K562 (cell line): ENCODE measurements at regions not wholly inside any gene's neighbourhood (a gene's known extent, or its start where the extent isn't known, plus 50 kb on each side); places are given as distances from the start of the nearest gene placed in this dataset.

Experiments used
- ATAC-seq: fragments of 200-7000 bp; cut with Tn5 transposase; 3 replicates; pipeline ENCODE4 v1.9.1; 2020; ENCODE audit warnings: moderate library complexity
- BruUV-seq: library from RNA; stranded (reverse); fragments of 400-500 nt; replicated peaks from 2 replicates; lab custom pipeline; 2021; lab: Mats Ljungman, UMichigan
- CTCF ChIA-PET: fragments of 300-600 bp; formaldehyde crosslinking; extraction: SDS; loops from one replicate; lab custom pipeline; 2021; ENCODE audit warnings: low intra/inter-chr PET ratio; lab: Yijun Ruan, JAX
- POLR2A ChIA-PET: fragments of 300-600, 350-650 bp; sonication (Branson Sonifier 250); formaldehyde crosslinking; extraction: SDS; loops from one replicate; lab custom pipeline; 2021; ENCODE audit warnings: antibody characterized with exemption, inconsistent platforms; lab: Yijun Ruan, JAX
- DNase-seq, 4 experiments: peaks; one replicate each; pipeline versions ENCODE4 v3.0.0 to v3.0.0-alpha.2; 2011 to 2018; ENCODE audit warnings: low spot score in 3 of 4, mixed read lengths in 3 of 4; ENCODE audit errors: extremely low read depth in 1 of 4
- FAIRE-seq: peaks from 2 replicates; lab custom pipeline; 2011; peaks lifted over from hg19 to GRCh38; lab: Jason Lieb, UNC
- H2AFZ ChIP-seq: 2 replicates; pipeline ENCODE4 v1.6.0; 2011; ENCODE audit warnings: low read depth, low read length, control low read depth, inconsistent platforms
- H3K27ac ChIP-seq: fragments of 200-600 bp; 3 replicates; pipeline ENCODE4 v1.8.0; 2011; ENCODE audit warnings: low read depth, mild to moderate bottlenecking, control low read depth, inconsistent platforms, low read length, moderate library complexity, mixed read lengths; ENCODE audit errors: extremely low read depth
- H3K27me3 ChIP-seq, 2 experiments: fragments of 300-600 bp in 1 of 2; 2 replicates in 1 of 2; 3 replicates in 1 of 2; pipeline versions ENCODE4 v1.6.0 to v1.8.0; 2011; ENCODE audit warnings: inconsistent platforms in 2 of 2, low read length in 2 of 2, mild to moderate bottlenecking in 1 of 2, mixed read lengths in 1 of 2, moderate library complexity in 1 of 2; ENCODE audit not compliant: control insufficient read depth in 2 of 2, insufficient read depth in 2 of 2
- H3K36me3 ChIP-seq: fragments of 300-600 bp; 3 replicates; pipeline ENCODE4 v1.8.0; 2011; ENCODE audit warnings: mild to moderate bottlenecking, low read length, inconsistent platforms; ENCODE audit not compliant: control insufficient read depth, insufficient read depth
- H3K4me1 ChIP-seq, 2 experiments: fragments of 200-600 bp in 1 of 2; replicated peaks in 1 of 2; 2 replicates in 1 of 2; 3 replicates in 1 of 2; pipeline versions ENCODE4 v1.5.1 to v1.8.0; 2011; ENCODE audit warnings: inconsistent platforms in 2 of 2, low read length in 2 of 2, mild to moderate bottlenecking in 1 of 2, mixed read lengths in 1 of 2, moderate library complexity in 1 of 2; ENCODE audit not compliant: control insufficient read depth in 2 of 2, insufficient read depth in 2 of 2
- H3K4me2 ChIP-seq: 2 replicates; pipeline ENCODE4 v1.6.1; 2011; ENCODE audit warnings: low read length, control low read depth, inconsistent platforms, mixed read lengths; ENCODE audit not compliant: insufficient read depth
- H3K4me3 ChIP-seq: fragments of 200-600 bp; sonication (generic), shearing (Covaris generic); 2 replicates; pipeline ENCODE4 v1.5.1; 2016; ENCODE audit warnings: control low read depth, inconsistent platforms
- H3K79me2 ChIP-seq: fragments of 200-600 bp; 3 replicates; pipeline ENCODE4 v1.8.0; 2011; ENCODE audit warnings: low read length, inconsistent platforms; ENCODE audit not compliant: control insufficient read depth, insufficient read depth
- H3K9ac ChIP-seq, 2 experiments: 2 replicates each; pipeline versions ENCODE4 v1.6.0 to v1.6.1; 2011; ENCODE audit warnings: low read depth in 2 of 2, low read length in 2 of 2, control low read depth in 1 of 2, inconsistent platforms in 1 of 2, mild to moderate bottlenecking in 1 of 2, mixed read lengths in 1 of 2; ENCODE audit not compliant: insufficient read depth in 1 of 2
- H3K9me1 ChIP-seq: one replicate; pipeline ENCODE4 v1.6.0; 2011; ENCODE audit warnings: inconsistent platforms, mild to moderate bottlenecking, low read length, moderate library complexity; ENCODE audit not compliant: control insufficient read depth, insufficient read depth
- H3K9me3 ChIP-seq: replicated peaks from 2 replicates; pipeline ENCODE4 v1.5.1; 2011; ENCODE audit warnings: low read depth, low read length, inconsistent platforms; ENCODE audit not compliant: control insufficient read depth, insufficient read depth
- H4K20me1 ChIP-seq: replicated peaks from 2 replicates; pipeline ENCODE4 v1.6.1; 2011; ENCODE audit warnings: low read length, inconsistent platforms, mixed read lengths; ENCODE audit not compliant: control insufficient read depth, insufficient read depth
- CHCHD3 ChIP-seq: fragments of 250-450 bp; sonication (Bioruptor Pico); IDR thresholded peaks from 2 replicates; pipeline ENCODE4 v2.1.2; 2022; ENCODE audit warnings: mild to moderate bottlenecking
- DNMT1 ChIP-seq: fragments of 450-650 bp; IDR thresholded peaks from 2 replicates; pipeline ENCODE4 v1.6.1; 2016; ENCODE audit warnings: antibody characterized with exemption, mild to moderate bottlenecking
- RBM25 ChIP-seq: fragments of 200-400 bp; formaldehyde crosslinking; IDR thresholded peaks from 2 replicates; pipeline ENCODE4 v1.6.1; 2018; ENCODE audit warnings: low read length, low read depth, moderate library complexity; ENCODE audit not compliant: severe bottlenecking
- SMARCE1 ChIP-seq: fragments of 450-650 bp; IDR thresholded peaks from 2 replicates; pipeline ENCODE4 v1.7.1; 2016; ENCODE audit warnings: mild to moderate bottlenecking
- TGIF2 ChIP-seq: sonication (generic); formaldehyde crosslinking; IDR thresholded peaks from 2 replicates; pipeline ENCODE4 v1.8.1; 2022; ENCODE audit warnings: mild to moderate bottlenecking, missing genetic modification reagents, moderate library complexity
- ZBTB1 ChIP-seq: sonication (generic); formaldehyde crosslinking; IDR thresholded peaks from 2 replicates; pipeline ENCODE4 v1.8.1; 2023; ENCODE audit warnings: missing genetic modification reagents, low read depth, mild to moderate bottlenecking, borderline replicate concordance
- in situ Hi-C: fragments of 300-500 bp; cut with MboI; formaldehyde crosslinking; loops from 4 replicates; pipeline ENCODE4 v1.15.0; 2018; ENCODE audit warnings: inconsistent platforms, mixed read lengths
- intact Hi-C: fragments of 100-400 bp; cut with micrococcal nuclease; formaldehyde crosslinking; loops from 2 replicates; pipeline ENCODE4 v1.14.2; 2022
- TF ChIP-seq, protein P1 (sequence below): fragments of 250-450 bp; sonication (Bioruptor Pico); IDR thresholded peaks from 2 replicates; pipeline ENCODE4 v1.8.0; 2021; ENCODE audit warnings: mild to moderate bottlenecking, moderate library complexity
- TF ChIP-seq, protein P2 (sequence below): sonication (generic); formaldehyde crosslinking; IDR thresholded peaks from 2 replicates; pipeline ENCODE4 v1.8.0; 2023; ENCODE audit warnings: mild to moderate bottlenecking, missing genetic modification reagents
- TF ChIP-seq, protein P3 (sequence below): sonication (generic); formaldehyde crosslinking; IDR thresholded peaks from 2 replicates; pipeline ENCODE4 v1.8.0; 2023; ENCODE audit warnings: mild to moderate bottlenecking, missing genetic modification reagents
- TF ChIP-seq, protein P4 (sequence below): IDR thresholded peaks from 2 replicates; pipeline ENCODE4 v1.6.1; 2014; ENCODE audit warnings: antibody characterized with exemption
- TF ChIP-seq, protein P5 (sequence below): fragments of 250-450 bp; sonication (Bioruptor Pico); IDR thresholded peaks from 2 replicates; pipeline ENCODE4 v1.5.0; 2022; ENCODE audit warnings: mild to moderate bottlenecking

DNA sequence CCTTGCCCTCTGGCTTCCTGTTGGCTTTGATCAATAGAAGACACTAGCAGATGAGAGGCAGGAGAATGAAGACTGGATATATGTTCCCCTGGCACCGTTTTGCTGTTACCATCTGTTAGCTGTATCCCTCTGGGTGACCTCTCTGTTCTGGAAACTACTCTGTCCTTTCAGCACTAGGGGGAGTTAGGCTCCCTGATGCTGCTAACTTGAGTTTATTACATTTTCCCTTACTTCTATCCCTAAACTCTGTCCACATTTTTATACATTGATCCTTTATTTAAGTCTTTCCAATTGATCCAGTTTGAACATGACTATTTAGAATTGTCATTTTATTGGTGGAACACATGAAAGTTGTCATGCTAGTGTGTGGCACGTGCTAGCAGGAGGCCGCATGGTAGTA is 1014.3 kb upstream of the CDH2 start (continued):
- TF ChIP-seq, protein P1, sequence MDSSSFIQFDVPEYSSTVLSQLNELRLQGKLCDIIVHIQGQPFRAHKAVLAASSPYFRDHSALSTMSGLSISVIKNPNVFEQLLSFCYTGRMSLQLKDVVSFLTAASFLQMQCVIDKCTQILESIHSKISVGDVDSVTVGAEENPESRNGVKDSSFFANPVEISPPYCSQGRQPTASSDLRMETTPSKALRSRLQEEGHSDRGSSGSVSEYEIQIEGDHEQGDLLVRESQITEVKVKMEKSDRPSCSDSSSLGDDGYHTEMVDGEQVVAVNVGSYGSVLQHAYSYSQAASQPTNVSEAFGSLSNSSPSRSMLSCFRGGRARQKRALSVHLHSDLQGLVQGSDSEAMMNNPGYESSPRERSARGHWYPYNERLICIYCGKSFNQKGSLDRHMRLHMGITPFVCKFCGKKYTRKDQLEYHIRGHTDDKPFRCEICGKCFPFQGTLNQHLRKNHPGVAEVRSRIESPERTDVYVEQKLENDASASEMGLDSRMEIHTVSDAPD (CRISPR knock-in tag), result no peak
- no peak for TF ChIP-seq CHCHD3 (CRISPR knock-in tag)
- TF ChIP-seq, all 486 proteins: peak for 0

DNA sequence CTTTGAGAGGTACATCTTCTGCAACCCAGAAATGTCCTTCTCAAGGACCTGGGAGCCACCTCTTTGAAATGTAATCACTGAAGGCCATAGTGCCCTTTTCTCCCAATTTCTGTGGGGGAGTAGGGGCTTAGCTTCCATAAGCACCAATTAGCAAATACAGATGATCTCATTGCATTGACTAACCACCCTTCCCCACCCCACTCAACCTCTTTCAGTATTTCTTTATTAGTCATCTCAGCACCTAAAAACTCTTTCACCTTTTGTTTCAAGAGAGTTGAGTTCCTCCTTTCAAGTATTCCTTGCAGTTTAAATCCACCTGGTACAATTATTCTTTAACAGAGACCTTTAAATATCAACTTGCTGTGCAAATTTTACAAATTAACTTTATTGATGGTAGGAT is 1011.8 kb upstream of the CDH2 start:
- no peak overlapping the region for H3K4me2 ChIP-seq
- in situ Hi-C loops (no loop called here), intact Hi-C loops (no loop called here)
- BruUV-seq, result no TSS peak
- no peak overlapping the region for H3K9ac ChIP-seq
- FAIRE-seq (no peak), ATAC-seq (no peak), DNase-seq (no peak)
- ChIA-PET POLR2A (no interaction called here), CTCF (no interaction called here)
- H3K27ac ChIP-seq, result no peak overlapping the region
- no peaks in the 10 kb centered on the region for H4K20me1 ChIP-seq
- H3K27me3 ChIP-seq, result no peaks in the 10 kb centered on the region
- H3K9me3 ChIP-seq, result no peaks in the 10 kb centered on the region
- no peaks in the 10 kb centered on the region for H3K4me1 ChIP-seq
- H3K4me3 ChIP-seq, result no peak overlapping the region
- no peaks in the 10 kb centered on the region for H3K9me1 ChIP-seq
- H3K79me2 ChIP-seq, result no peaks in the 10 kb centered on the region
- H2AFZ ChIP-seq, result no peak overlapping the region
- H3K36me3 ChIP-seq, result no peaks in the 10 kb centered on the region
- TF ChIP-seq, protein P2, sequence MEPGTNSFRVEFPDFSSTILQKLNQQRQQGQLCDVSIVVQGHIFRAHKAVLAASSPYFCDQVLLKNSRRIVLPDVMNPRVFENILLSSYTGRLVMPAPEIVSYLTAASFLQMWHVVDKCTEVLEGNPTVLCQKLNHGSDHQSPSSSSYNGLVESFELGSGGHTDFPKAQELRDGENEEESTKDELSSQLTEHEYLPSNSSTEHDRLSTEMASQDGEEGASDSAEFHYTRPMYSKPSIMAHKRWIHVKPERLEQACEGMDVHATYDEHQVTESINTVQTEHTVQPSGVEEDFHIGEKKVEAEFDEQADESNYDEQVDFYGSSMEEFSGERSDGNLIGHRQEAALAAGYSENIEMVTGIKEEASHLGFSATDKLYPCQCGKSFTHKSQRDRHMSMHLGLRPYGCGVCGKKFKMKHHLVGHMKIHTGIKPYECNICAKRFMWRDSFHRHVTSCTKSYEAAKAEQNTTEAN (CRISPR knock-in tag), result no peak
- TF ChIP-seq, protein P3, sequence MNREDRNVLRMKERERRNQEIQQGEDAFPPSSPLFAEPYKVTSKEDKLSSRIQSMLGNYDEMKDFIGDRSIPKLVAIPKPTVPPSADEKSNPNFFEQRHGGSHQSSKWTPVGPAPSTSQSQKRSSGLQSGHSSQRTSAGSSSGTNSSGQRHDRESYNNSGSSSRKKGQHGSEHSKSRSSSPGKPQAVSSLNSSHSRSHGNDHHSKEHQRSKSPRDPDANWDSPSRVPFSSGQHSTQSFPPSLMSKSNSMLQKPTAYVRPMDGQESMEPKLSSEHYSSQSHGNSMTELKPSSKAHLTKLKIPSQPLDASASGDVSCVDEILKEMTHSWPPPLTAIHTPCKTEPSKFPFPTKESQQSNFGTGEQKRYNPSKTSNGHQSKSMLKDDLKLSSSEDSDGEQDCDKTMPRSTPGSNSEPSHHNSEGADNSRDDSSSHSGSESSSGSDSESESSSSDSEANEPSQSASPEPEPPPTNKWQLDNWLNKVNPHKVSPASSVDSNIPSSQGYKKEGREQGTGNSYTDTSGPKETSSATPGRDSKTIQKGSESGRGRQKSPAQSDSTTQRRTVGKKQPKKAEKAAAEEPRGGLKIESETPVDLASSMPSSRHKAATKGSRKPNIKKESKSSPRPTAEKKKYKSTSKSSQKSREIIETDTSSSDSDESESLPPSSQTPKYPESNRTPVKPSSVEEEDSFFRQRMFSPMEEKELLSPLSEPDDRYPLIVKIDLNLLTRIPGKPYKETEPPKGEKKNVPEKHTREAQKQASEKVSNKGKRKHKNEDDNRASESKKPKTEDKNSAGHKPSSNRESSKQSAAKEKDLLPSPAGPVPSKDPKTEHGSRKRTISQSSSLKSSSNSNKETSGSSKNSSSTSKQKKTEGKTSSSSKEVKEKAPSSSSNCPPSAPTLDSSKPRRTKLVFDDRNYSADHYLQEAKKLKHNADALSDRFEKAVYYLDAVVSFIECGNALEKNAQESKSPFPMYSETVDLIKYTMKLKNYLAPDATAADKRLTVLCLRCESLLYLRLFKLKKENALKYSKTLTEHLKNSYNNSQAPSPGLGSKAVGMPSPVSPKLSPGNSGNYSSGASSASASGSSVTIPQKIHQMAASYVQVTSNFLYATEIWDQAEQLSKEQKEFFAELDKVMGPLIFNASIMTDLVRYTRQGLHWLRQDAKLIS (CRISPR knock-in tag), result no peak
- no peak for TF ChIP-seq DNMT1
- TF ChIP-seq, protein P4, sequence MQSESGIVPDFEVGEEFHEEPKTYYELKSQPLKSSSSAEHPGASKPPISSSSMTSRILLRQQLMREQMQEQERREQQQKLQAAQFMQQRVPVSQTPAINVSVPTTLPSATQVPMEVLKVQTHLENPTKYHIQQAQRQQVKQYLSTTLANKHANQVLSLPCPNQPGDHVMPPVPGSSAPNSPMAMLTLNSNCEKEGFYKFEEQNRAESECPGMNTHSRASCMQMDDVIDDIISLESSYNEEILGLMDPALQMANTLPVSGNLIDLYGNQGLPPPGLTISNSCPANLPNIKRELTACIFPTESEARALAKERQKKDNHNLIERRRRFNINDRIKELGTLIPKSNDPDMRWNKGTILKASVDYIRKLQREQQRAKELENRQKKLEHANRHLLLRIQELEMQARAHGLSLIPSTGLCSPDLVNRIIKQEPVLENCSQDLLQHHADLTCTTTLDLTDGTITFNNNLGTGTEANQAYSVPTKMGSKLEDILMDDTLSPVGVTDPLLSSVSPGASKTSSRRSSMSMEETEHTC, result no peak
- no peak for TF ChIP-seq RBM25
- TF ChIP-seq SMARCE1, result no peak
- no peak for TF ChIP-seq ZBTB1
- TF ChIP-seq TGIF2, result no peak
- TF ChIP-seq, protein P5, sequence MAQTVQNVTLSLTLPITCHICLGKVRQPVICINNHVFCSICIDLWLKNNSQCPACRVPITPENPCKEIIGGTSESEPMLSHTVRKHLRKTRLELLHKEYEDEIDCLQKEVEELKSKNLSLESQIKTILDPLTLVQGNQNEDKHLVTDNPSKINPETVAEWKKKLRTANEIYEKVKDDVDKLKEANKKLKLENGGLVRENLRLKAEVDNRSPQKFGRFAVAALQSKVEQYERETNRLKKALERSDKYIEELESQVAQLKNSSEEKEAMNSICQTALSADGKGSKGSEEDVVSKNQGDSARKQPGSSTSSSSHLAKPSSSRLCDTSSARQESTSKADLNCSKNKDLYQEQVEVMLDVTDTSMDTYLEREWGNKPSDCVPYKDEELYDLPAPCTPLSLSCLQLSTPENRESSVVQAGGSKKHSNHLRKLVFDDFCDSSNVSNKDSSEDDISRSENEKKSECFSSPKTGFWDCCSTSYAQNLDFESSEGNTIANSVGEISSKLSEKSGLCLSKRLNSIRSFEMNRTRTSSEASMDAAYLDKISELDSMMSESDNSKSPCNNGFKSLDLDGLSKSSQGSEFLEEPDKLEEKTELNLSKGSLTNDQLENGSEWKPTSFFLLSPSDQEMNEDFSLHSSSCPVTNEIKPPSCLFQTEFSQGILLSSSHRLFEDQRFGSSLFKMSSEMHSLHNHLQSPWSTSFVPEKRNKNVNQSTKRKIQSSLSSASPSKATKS (CRISPR knock-in tag), result no peak
